ENCODE measurements at regions not wholly inside any gene's neighbourhood (a gene's known extent, or its start where the extent isn't known, plus 50 kb on each side); places are given as distances from the start of the nearest gene placed in this dataset.

DNA sequence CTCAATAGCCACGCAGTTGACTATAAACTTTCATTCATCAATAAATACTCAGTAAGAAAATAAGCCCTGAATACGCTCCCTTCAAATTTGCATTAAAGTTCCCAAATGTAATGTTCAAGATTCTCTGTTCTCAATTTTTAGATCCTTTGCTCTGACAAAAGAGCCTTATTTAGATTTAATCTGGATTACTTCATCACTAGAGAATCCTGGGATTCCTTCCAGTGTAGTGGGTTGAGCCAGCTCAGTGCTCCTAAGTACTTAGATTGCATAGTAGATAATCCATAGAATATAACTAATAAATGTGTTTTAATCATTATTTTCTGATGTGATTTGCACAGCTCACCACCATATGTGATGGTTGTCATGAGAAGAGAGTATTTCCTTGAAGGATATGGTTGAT lies 1286.2 kb downstream of the SUCLG1 start:
- TF ChIP-seq CTCF (IDR thresholded peaks at IDR 0.05; ENCODE audit: borderline replicate concordance, extremely low read depth, low read length, poor library complexity, severe bottlenecking) (no peak), EZH2 (IDR thresholded peaks at IDR 0.05; ENCODE audit: borderline replicate concordance, low read depth, low read length, severe bottlenecking) (no peak)
